HEK293 (cell line): ENCODE measurements at regions not wholly inside any gene's neighbourhood (a gene's known extent, or its start where the extent isn't known, plus 50 kb on each side); places are given as distances from the start of the nearest gene placed in this dataset.
A peak's percentile ranks its signal among the peaks of the same experiment; 100 is the strongest.

ENCODE experiments used
- CTCF ChIA-PET: fragments of 350-600 bp; formaldehyde crosslinking; extraction: SDS; loops from one replicate; lab custom pipeline; 2021; ENCODE audit warnings: antibody characterized with exemption; lab: Yijun Ruan, JAX
- POLR2A ChIA-PET: fragments of 300-600 bp; formaldehyde crosslinking; extraction: SDS; loops from one replicate; lab custom pipeline; 2020; ENCODE audit warnings: antibody characterized with exemption, inconsistent platforms; lab: Yijun Ruan, JAX
- H3K27ac ChIP-seq: fragments of 200-500 bp; sonication (Bioruptor generic); 2 replicates; pipeline ENCODE4 v1.5.1; 2014; ENCODE audit warnings: low read depth, low read length, control low read depth, inconsistent platforms; ENCODE audit errors: extremely low read depth
- H3K36me3 ChIP-seq, 2 experiments: fragments of 200-500 bp in 1 of 2; sonication (Bioruptor generic) in 1 of 2; 1 replicate in 1 of 2; 2 replicates in 1 of 2; pipeline ENCODE4 v1.5.1; 2014 to 2017; ENCODE audit warnings: inconsistent platforms in 2 of 2, low read length in 2 of 2; ENCODE audit not compliant: control insufficient read depth in 2 of 2, insufficient read depth in 1 of 2
- H3K4me1 ChIP-seq: fragments of 200-500 bp; sonication (Bioruptor generic); 2 replicates; pipeline ENCODE4 v1.5.1; 2014; ENCODE audit warnings: mild to moderate bottlenecking, low read length, inconsistent platforms; ENCODE audit not compliant: control insufficient read depth, insufficient read depth
- H3K4me3 ChIP-seq: 2 replicates; pipeline ENCODE4 v1.5.1; 2011; ENCODE audit warnings: low read depth, mild to moderate bottlenecking, control low read depth, low read length, moderate library complexity
- H3K9me3 ChIP-seq: fragments of 200-500 bp; sonication (Bioruptor generic); 2 replicates; pipeline ENCODE4 v1.5.1; 2014; ENCODE audit warnings: low read depth, low read length, inconsistent platforms; ENCODE audit not compliant: control insufficient read depth, insufficient read depth
- BCL11A ChIP-seq: fragments of 450-650 bp; formaldehyde crosslinking; IDR thresholded peaks from 2 replicates; pipeline ENCODE4 v1.5.1; 2016; ENCODE audit warnings: low read depth, missing biosample characterization, missing genetic modification characterization
- EGR2 ChIP-seq: fragments of 450-650 bp; formaldehyde crosslinking; IDR thresholded peaks from 2 replicates; pipeline ENCODE4 v1.5.1; 2016; ENCODE audit warnings: low read depth, missing biosample characterization, missing genetic modification characterization
- GLIS2 ChIP-seq: fragments of 450-650 bp; formaldehyde crosslinking; IDR thresholded peaks from 2 replicates; pipeline ENCODE4 v1.5.1; 2016; ENCODE audit warnings: missing biosample characterization, missing genetic modification characterization
- IKZF3 ChIP-seq: fragments of 450-650 bp; IDR thresholded peaks from 2 replicates; pipeline ENCODE4 v1.5.0; 2018; ENCODE audit warnings: missing biosample characterization, mild to moderate bottlenecking, missing genetic modification characterization, moderate library complexity
- KLF10 ChIP-seq: fragments of 450-650 bp; IDR thresholded peaks from 2 replicates; pipeline ENCODE4 v1.5.1; 2018; ENCODE audit warnings: missing biosample characterization, mild to moderate bottlenecking, missing genetic modification characterization
- MYNN ChIP-seq: fragments of 450-650 bp; formaldehyde crosslinking; IDR thresholded peaks from 2 replicates; pipeline ENCODE4 v1.5.1; 2016; ENCODE audit warnings: missing biosample characterization, missing genetic modification characterization, borderline replicate concordance
- PRDM1 ChIP-seq: fragments of 450-650 bp; formaldehyde crosslinking; IDR thresholded peaks from 2 replicates; pipeline ENCODE4; 2016; ENCODE audit warnings: missing biosample characterization, missing genetic modification characterization
- SETDB1 ChIP-seq: IDR thresholded peaks from one replicate; pipeline ENCODE4 v1.6.1; 2017; ENCODE audit warnings: mild to moderate bottlenecking, low read length, moderate library complexity, mixed read lengths; ENCODE audit not compliant: insufficient read length
- ZBTB17 ChIP-seq: fragments of 450-650 bp; formaldehyde crosslinking; IDR thresholded peaks from 2 replicates; pipeline ENCODE4 v1.5.1; 2016; ENCODE audit warnings: missing biosample characterization, missing genetic modification characterization
- ZBTB20 ChIP-seq: fragments of 450-650 bp; formaldehyde crosslinking; IDR thresholded peaks from 2 replicates; pipeline ENCODE4 v1.5.1; 2016; ENCODE audit warnings: missing biosample characterization, missing genetic modification characterization
- ZFHX2 ChIP-seq: fragments of 450-650 bp; formaldehyde crosslinking; conservative IDR thresholded peaks from 2 replicates; pipeline ENCODE4 v1.5.1; 2016; ENCODE audit warnings: missing biosample characterization, missing genetic modification characterization
- ZIC2 ChIP-seq: fragments of 450-650 bp; formaldehyde crosslinking; IDR thresholded peaks from 2 replicates; pipeline ENCODE4 v1.5.1; 2016; ENCODE audit warnings: missing biosample characterization, missing genetic modification characterization
- ZNF132 ChIP-seq: fragments of 450-650 bp; formaldehyde crosslinking; IDR thresholded peaks from 2 replicates; pipeline ENCODE4 v1.5.1; 2017; ENCODE audit warnings: missing biosample characterization, missing genetic modification characterization, borderline replicate concordance
- ZNF133 ChIP-seq: fragments of 450-650 bp; formaldehyde crosslinking; IDR thresholded peaks from 2 replicates; pipeline ENCODE4 v1.5.1; 2016; ENCODE audit warnings: missing biosample characterization, missing genetic modification characterization
- ZNF146 ChIP-seq: fragments of 450-650 bp; formaldehyde crosslinking; IDR thresholded peaks from 2 replicates; pipeline ENCODE4 v1.5.1; 2016; ENCODE audit warnings: missing biosample characterization, missing genetic modification characterization
- ZNF302 ChIP-seq: fragments of 450-650 bp; formaldehyde crosslinking; IDR thresholded peaks from 2 replicates; pipeline ENCODE4 v1.5.1; 2016; ENCODE audit warnings: missing biosample characterization, missing genetic modification characterization, low read depth
- ZNF354C ChIP-seq: fragments of 450-650 bp; formaldehyde crosslinking; IDR thresholded peaks from 2 replicates; pipeline ENCODE4 v1.5.1; 2016; ENCODE audit warnings: missing biosample characterization, missing genetic modification characterization, low read depth, borderline replicate concordance
- ZNF600 ChIP-seq: fragments of 450-650 bp; formaldehyde crosslinking; IDR thresholded peaks from 2 replicates; pipeline ENCODE4 v1.5.1; 2016; ENCODE audit warnings: missing biosample characterization, missing genetic modification characterization
- ZNF707 ChIP-seq: fragments of 450-650 bp; formaldehyde crosslinking; IDR thresholded peaks from 2 replicates; pipeline ENCODE4 v1.5.1; 2016; ENCODE audit warnings: missing biosample characterization, missing genetic modification characterization
- ZNF776 ChIP-seq: fragments of 450-650 bp; formaldehyde crosslinking; IDR thresholded peaks from 2 replicates; pipeline ENCODE4 v1.5.0; 2017; ENCODE audit warnings: missing biosample characterization, missing genetic modification characterization, borderline replicate concordance
- TF ChIP-seq, protein P1 (sequence below): fragments of 450-650 bp; formaldehyde crosslinking; IDR thresholded peaks from 2 replicates; pipeline ENCODE4 v1.5.1; 2016; ENCODE audit warnings: missing biosample characterization, missing genetic modification characterization
- TF ChIP-seq, protein P2 (sequence below): fragments of 450-650 bp; formaldehyde crosslinking; IDR thresholded peaks from 2 replicates; pipeline ENCODE4 v1.5.1; 2016; ENCODE audit warnings: missing biosample characterization, missing genetic modification characterization
- TF ChIP-seq, protein P3 (sequence below): fragments of 450-650 bp; formaldehyde crosslinking; IDR thresholded peaks from 2 replicates; pipeline ENCODE4 v1.5.1; 2016; ENCODE audit warnings: missing biosample characterization, missing genetic modification characterization
- TF ChIP-seq, protein P4 (sequence below): fragments of 450-650 bp; formaldehyde crosslinking; IDR thresholded peaks from 2 replicates; pipeline ENCODE4 v1.5.1; 2017; ENCODE audit warnings: missing biosample characterization, missing genetic modification characterization
- TF ChIP-seq, protein P5 (sequence below): fragments of 450-650 bp; formaldehyde crosslinking; IDR thresholded peaks from 2 replicates; pipeline ENCODE4 v1.5.1; 2016; ENCODE audit warnings: missing biosample characterization, missing genetic modification characterization

DNA sequence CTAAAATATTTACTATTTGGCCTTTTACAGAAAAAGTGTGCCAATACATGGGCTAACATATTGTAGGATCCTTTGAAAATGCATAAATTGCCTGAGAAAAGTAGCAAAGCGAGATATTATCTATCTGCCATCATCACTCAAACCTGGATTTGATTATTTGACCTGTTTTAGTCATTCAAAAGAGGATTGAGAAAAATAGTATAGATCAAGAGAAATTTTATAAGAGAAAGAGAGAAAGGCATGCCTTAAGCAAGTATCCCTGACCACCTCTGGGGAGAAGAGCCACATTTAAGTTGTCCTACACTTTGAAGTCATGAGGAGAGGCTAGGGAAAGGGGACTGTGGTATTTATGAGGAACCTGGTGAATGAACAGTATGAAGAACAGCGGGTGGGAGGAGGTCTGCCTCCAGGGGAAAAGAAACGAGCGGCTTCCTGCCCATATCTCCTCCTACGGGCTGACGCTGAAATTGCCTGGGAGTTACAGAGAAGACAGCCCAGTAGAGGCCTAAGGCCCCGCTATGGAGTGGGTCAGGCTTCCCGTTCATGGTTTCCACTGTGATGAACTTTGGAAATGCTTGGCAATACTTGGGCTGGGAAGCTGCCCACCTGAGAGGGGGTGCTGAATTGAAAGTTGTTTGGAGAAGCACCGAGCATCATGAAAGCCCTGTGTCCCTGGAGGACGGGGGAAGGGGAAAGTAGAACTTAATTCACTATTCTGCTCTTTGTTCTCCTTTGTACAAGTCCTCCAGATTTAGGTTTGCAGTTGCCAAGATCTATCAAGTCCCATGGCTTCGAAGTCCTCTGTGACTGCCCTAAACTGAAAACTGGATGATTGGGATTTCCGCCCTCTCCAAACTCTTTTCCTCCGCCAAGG lies 106.9 kb upstream of the ACSL4 start:
- Histone ChIP-seq H3K36me3 (no peaks in the 10 kb centered on the region), H3K4me3 (no peak overlapping the region), H3K9me3 (no peaks in the 10 kb centered on the region), H3K27ac (peak overlapping the region; percentile 20; the same call in 1 of the 2 replicates), H3K4me1 (peaks cover 5% of the 10 kb centered on the region; the same call in 1 of the 2 replicates)
- POLR2A ChIA-PET: no interaction called here
- CTCF ChIA-PET: interaction anchor here (1.3 to 9.4 kb wide), 2 partner anchors 17 kb away, joined by 5 to 90 read pairs; no protein-coding TSS in a partner anchor
- TF ChIP-seq, protein P1, sequence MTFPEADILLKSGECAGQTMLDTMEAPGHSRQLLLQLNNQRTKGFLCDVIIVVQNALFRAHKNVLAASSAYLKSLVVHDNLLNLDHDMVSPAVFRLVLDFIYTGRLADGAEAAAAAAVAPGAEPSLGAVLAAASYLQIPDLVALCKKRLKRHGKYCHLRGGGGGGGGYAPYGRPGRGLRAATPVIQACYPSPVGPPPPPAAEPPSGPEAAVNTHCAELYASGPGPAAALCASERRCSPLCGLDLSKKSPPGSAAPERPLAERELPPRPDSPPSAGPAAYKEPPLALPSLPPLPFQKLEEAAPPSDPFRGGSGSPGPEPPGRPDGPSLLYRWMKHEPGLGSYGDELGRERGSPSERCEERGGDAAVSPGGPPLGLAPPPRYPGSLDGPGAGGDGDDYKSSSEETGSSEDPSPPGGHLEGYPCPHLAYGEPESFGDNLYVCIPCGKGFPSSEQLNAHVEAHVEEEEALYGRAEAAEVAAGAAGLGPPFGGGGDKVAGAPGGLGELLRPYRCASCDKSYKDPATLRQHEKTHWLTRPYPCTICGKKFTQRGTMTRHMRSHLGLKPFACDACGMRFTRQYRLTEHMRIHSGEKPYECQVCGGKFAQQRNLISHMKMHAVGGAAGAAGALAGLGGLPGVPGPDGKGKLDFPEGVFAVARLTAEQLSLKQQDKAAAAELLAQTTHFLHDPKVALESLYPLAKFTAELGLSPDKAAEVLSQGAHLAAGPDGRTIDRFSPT (tag by site-specific recombination): 0 out of 2 replicates have a peak, but pooled peaks have one; percentile 19
- no peak for TF ChIP-seq ZNF354C (tag by site-specific recombination)
- TF ChIP-seq KLF10 (tag by site-specific recombination): no peak
- peak; percentile 51 for TF ChIP-seq EGR2
- no peak for TF ChIP-seq GLIS2 (tag by site-specific recombination)
- no peak for TF ChIP-seq ZNF132 (tag by site-specific recombination)
- no peak for TF ChIP-seq ZNF776
- TF ChIP-seq ZBTB17 (tag by site-specific recombination): peak; percentile 90
- TF ChIP-seq ZNF600 (tag by site-specific recombination): 0 out of 2 replicates have a peak, but pooled peaks have one; percentile 17
- TF ChIP-seq IKZF3 (tag by site-specific recombination): 0 out of 2 replicates have a peak, but pooled peaks have one; percentile 6
- TF ChIP-seq, protein P2, sequence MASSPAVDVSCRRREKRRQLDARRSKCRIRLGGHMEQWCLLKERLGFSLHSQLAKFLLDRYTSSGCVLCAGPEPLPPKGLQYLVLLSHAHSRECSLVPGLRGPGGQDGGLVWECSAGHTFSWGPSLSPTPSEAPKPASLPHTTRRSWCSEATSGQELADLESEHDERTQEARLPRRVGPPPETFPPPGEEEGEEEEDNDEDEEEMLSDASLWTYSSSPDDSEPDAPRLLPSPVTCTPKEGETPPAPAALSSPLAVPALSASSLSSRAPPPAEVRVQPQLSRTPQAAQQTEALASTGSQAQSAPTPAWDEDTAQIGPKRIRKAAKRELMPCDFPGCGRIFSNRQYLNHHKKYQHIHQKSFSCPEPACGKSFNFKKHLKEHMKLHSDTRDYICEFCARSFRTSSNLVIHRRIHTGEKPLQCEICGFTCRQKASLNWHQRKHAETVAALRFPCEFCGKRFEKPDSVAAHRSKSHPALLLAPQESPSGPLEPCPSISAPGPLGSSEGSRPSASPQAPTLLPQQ (tag by site-specific recombination): no peak
- peak; percentile 54 for TF ChIP-seq ZFHX2 (tag by site-specific recombination)
- TF ChIP-seq MYNN (tag by site-specific recombination): no peak
- TF ChIP-seq PRDM1 (tag by site-specific recombination): peak; percentile 25; the same call in 1 of the 2 replicates
- 0 out of 2 replicates have a peak, but pooled peaks have one; percentile 17 for TF ChIP-seq ZBTB20 (tag by site-specific recombination)
- peak; percentile 78 for TF ChIP-seq ZIC2 (tag by site-specific recombination)

DNA sequence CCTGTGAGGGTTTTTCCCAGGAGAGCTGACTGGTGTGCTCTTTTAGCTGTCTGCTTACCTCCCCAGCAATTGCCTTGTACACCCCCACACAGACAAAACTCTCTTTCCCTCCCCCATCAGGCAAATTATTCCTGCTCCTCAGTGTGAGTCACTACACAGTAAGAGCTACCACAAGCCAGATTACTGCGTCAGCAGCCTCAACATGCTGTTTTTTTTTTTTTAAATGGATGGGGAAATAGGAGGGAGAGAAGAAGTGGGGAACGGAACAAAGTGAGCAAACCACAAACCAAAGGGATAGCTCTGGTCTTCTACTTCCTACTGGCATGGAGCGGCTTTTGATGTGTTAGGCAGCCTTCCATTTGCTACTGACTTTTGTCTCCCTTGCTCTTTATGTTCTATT lies 107.5 kb upstream of the ACSL4 start:
- no peak overlapping the region for H3K4me3 ChIP-seq
- ChIA-PET POLR2A (interaction anchor here (0.5 to 0.7 kb wide), 2 partner anchors 32 to 99 kb away, joined by 3 to 4 read pairs; no protein-coding TSS in a partner anchor), CTCF (interaction anchor here (9.4 kb wide), 1 partner anchor 16 kb away, joined by 90 read pairs; no protein-coding TSS in a partner anchor)
- no peaks in the 10 kb centered on the region for H3K36me3 ChIP-seq
- H3K27ac ChIP-seq: peak overlapping the region; percentile 20; the same call in 1 of the 2 replicates
- H3K4me1 ChIP-seq: peaks cover 5% of the 10 kb centered on the region; the same call in 1 of the 2 replicates
- H3K9me3 ChIP-seq: no peaks in the 10 kb centered on the region
- TF ChIP-seq ZNF302 (tag by site-specific recombination) (no peak), ZNF146 (no peak), SETDB1 (no peak), BCL11A (tag by site-specific recombination) (no peak), ZNF707 (tag by site-specific recombination) (no peak), EGR2 (peak; percentile 64), ZNF133 (tag by site-specific recombination) (no peak)
- TF ChIP-seq, protein P3, sequence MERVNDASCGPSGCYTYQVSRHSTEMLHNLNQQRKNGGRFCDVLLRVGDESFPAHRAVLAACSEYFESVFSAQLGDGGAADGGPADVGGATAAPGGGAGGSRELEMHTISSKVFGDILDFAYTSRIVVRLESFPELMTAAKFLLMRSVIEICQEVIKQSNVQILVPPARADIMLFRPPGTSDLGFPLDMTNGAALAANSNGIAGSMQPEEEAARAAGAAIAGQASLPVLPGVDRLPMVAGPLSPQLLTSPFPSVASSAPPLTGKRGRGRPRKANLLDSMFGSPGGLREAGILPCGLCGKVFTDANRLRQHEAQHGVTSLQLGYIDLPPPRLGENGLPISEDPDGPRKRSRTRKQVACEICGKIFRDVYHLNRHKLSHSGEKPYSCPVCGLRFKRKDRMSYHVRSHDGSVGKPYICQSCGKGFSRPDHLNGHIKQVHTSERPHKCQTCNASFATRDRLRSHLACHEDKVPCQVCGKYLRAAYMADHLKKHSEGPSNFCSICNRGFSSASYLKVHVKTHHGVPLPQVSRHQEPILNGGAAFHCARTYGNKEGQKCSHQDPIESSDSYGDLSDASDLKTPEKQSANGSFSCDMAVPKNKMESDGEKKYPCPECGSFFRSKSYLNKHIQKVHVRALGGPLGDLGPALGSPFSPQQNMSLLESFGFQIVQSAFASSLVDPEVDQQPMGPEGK: peak; percentile 18; the same call in 1 of the 2 replicates
- TF ChIP-seq, protein P4, sequence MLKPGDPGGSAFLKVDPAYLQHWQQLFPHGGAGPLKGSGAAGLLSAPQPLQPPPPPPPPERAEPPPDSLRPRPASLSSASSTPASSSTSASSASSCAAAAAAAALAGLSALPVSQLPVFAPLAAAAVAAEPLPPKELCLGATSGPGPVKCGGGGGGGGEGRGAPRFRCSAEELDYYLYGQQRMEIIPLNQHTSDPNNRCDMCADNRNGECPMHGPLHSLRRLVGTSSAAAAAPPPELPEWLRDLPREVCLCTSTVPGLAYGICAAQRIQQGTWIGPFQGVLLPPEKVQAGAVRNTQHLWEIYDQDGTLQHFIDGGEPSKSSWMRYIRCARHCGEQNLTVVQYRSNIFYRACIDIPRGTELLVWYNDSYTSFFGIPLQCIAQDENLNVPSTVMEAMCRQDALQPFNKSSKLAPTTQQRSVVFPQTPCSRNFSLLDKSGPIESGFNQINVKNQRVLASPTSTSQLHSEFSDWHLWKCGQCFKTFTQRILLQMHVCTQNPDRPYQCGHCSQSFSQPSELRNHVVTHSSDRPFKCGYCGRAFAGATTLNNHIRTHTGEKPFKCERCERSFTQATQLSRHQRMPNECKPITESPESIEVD: peak; percentile 31; the same call in 1 of the 2 replicates
- TF ChIP-seq, protein P5, sequence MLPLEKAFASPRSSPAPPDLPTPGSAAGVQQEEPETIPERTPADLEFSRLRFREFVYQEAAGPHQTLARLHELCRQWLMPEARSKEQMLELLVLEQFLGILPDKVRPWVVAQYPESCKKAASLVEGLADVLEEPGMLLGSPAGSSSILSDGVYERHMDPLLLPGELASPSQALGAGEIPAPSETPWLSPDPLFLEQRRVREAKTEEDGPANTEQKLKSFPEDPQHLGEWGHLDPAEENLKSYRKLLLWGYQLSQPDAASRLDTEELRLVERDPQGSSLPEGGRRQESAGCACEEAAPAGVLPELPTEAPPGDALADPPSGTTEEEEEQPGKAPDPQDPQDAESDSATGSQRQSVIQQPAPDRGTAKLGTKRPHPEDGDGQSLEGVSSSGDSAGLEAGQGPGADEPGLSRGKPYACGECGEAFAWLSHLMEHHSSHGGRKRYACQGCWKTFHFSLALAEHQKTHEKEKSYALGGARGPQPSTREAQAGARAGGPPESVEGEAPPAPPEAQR (tag by site-specific recombination): no peak
